Esophagus mucosa (tissue), 1 donor: ENCODE measurements at regions not wholly inside any gene's neighbourhood (a gene's known extent, or its start where the extent isn't known, plus 50 kb on each side); places are given as distances from the start of the nearest gene placed in this dataset.
A peak's percentile ranks its signal among the peaks of the same experiment; 100 is the strongest.
"Not testable (repeated sequence)": the region's sequence is repeated elsewhere in the genome, so short reads cannot be mapped to it uniquely, and the experiment has no call there.

Source experiments
- ATAC-seq: fragments of 200-7000 bp; cut with Tn5 transposase; one replicate; pipeline ENCODE4 v1.9.1; 2020
- donor health status: DM: yes; HTN: yes; CAD: no.

- no peak for ATAC-seq
Observed at GRCh38 chr18:59038295-59039039, 101.2 kb upstream of the SEC11C start.

GRCh38 chr18:59039040-59039320 lies 100.7 kb upstream of the SEC11C start:
- ATAC-seq = not testable (repeated sequence)

- ATAC-seq = no peak
Observed at GRCh38 chr18:59039449-59039848, 100.2 kb upstream of the SEC11C start.

GRCh38 chr18:59040770-59041148 lies 98.9 kb upstream of the SEC11C start:
- ATAC-seq = peak; percentile 17

GRCh38 chr18:59041296-59041695 lies 98.4 kb upstream of the SEC11C start:
- ATAC-seq = no peak

GRCh38 chr18:59041819-59042815 lies 97.6 kb upstream of the SEC11C start:
- peak; percentile 72 for ATAC-seq

- ATAC-seq = no peak
Observed at GRCh38 chr18:59044855-59045254, 94.8 kb upstream of the SEC11C start.

GRCh38 chr18:59047321-59048047 lies 92.2 kb upstream of the SEC11C start:
- ATAC-seq = no peak

- no peak for ATAC-seq
Observed at GRCh38 chr18:59048048-59048363, 91.7 kb upstream of the SEC11C start.

- ATAC-seq = no peak
Observed at GRCh38 chr18:59048378-59048777, 91.3 kb upstream of the SEC11C start.

GRCh38 chr18:59049721-59050660 lies 89.7 kb upstream of the SEC11C start:
- ATAC-seq = no peak

- no peak for ATAC-seq
Observed at GRCh38 chr18:59050661-59051057, 89.0 kb upstream of the SEC11C start.

GRCh38 chr18:59051470-59052165 lies 88.1 kb upstream of the SEC11C start:
- ATAC-seq = peak; percentile 17

GRCh38 chr18:59052965-59053820 lies 86.5 kb upstream of the SEC11C start:
- ATAC-seq = no peak

GRCh38 chr18:59054496-59055287 lies 85.0 kb upstream of the SEC11C start:
- ATAC-seq = no peak

GRCh38 chr18:59055345-59056032 lies 84.2 kb upstream of the SEC11C start:
- no peak for ATAC-seq

- ATAC-seq = peak; percentile 85
Observed at GRCh38 chr18:59056706-59057492, 82.8 kb upstream of the SEC11C start.

- ATAC-seq = no peak
Observed at GRCh38 chr18:59057493-59057795, 82.2 kb upstream of the SEC11C start.
